H1 (cell line): ENCODE measurements at regions not wholly inside any gene's neighbourhood (a gene's known extent, or its start where the extent isn't known, plus 50 kb on each side); places are given as distances from the start of the nearest gene placed in this dataset.

Source experiments
- CTCF ChIA-PET: fragments of 300-600 bp; sonication (Branson Sonifier 250); formaldehyde crosslinking; loops from one replicate; lab custom pipeline; 2021; ENCODE audit not compliant: partially characterized antibody; lab: Charles Lee
- POLR2A ChIA-PET: fragments of 300-600 bp; sonication (Branson Sonifier 250); formaldehyde crosslinking; loops from one replicate; lab custom pipeline; 2021; ENCODE audit warnings: inconsistent platforms; ENCODE audit not compliant: partially characterized antibody; lab: Charles Lee
- DNase-seq, 2 experiments: peaks; one replicate each; pipeline versions ENCODE4 v3.0.0 to v3.0.0-alpha.2; 2010 to 2022; ENCODE audit warnings: low spot score in 2 of 2, low read depth in 1 of 2, mixed read lengths in 1 of 2
- FAIRE-seq: peaks from 2 replicates; lab custom pipeline; 2011; peaks lifted over from hg19 to GRCh38; lab: Jason Lieb, UNC
- H2AFZ ChIP-seq: 2 replicates; pipeline ENCODE4 v1.8.1; 2012; ENCODE audit warnings: low read length, inconsistent platforms
- H2AK5ac ChIP-seq: 2 replicates; pipeline ENCODE4 v1.6.1; 2013; ENCODE audit warnings: low read depth, low read length
- H2BK120ac ChIP-seq: replicated peaks from 2 replicates; pipeline ENCODE3; 2013; ENCODE audit warnings: low read depth, low read length, inconsistent platforms
- H2BK12ac ChIP-seq: 2 replicates; pipeline ENCODE4 v1.6.1; 2013; ENCODE audit warnings: low read depth, low read length
- H2BK15ac ChIP-seq: 2 replicates; pipeline ENCODE4 v1.6.1; 2013; ENCODE audit warnings: low read length
- H2BK20ac ChIP-seq: 2 replicates; pipeline ENCODE4 v1.6.1; 2013; ENCODE audit warnings: low read length
- H2BK5ac ChIP-seq: 2 replicates; pipeline ENCODE4 v1.6.1; 2013; ENCODE audit warnings: low read depth, low read length
- H3K14ac ChIP-seq: 2 replicates; pipeline ENCODE4 v1.6.1; 2013; ENCODE audit warnings: inconsistent platforms; ENCODE audit not compliant: insufficient read length
- H3K18ac ChIP-seq: 2 replicates; pipeline ENCODE4 v1.6.1; 2013; ENCODE audit warnings: low read length; ENCODE audit errors: extremely low read depth
- H3K23ac ChIP-seq: 2 replicates; pipeline ENCODE4 v1.6.1; 2013; ENCODE audit warnings: inconsistent platforms; ENCODE audit not compliant: insufficient read length
- H3K23me2 ChIP-seq: 2 replicates; pipeline ENCODE4 v1.6.1; 2013; ENCODE audit warnings: low read depth, low read length
- H3K27ac ChIP-seq: 2 replicates; pipeline ENCODE4 v1.6.1; 2011; ENCODE audit warnings: low read depth, low read length, inconsistent platforms
- H3K27me3 ChIP-seq, 4 experiments: replicated peaks in 1 of 4; 1 replicate in 1 of 4; 2 replicates in 3 of 4; pipeline versions ENCODE4 v1.6.1 to v1.8.1; 2011 to 2013; ENCODE audit warnings: low read length in 3 of 4, mild to moderate bottlenecking in 3 of 4, inconsistent platforms in 2 of 4, mixed read lengths in 2 of 4, moderate library complexity in 1 of 4; ENCODE audit not compliant: control insufficient read depth in 3 of 4, insufficient read depth in 3 of 4; ENCODE audit errors: extremely low read depth in 1 of 4
- H3K36me3 ChIP-seq, 4 experiments: 2 replicates each; pipeline versions ENCODE4 v1.6.1 to v1.8.1; 2011 to 2013; ENCODE audit warnings: mild to moderate bottlenecking in 4 of 4, low read length in 3 of 4, moderate library complexity in 2 of 4, control low read depth in 1 of 4, inconsistent platforms in 1 of 4; ENCODE audit not compliant: insufficient read depth in 4 of 4, control insufficient read depth in 2 of 4
- H3K4ac ChIP-seq: replicated peaks from 2 replicates; pipeline ENCODE3; 2013; ENCODE audit warnings: low read length, low read depth, mixed read lengths, inconsistent platforms; ENCODE audit not compliant: insufficient read length
- H3K4me1 ChIP-seq, 4 experiments: replicated peaks in 1 of 4; 1 replicate in 1 of 4; 2 replicates in 3 of 4; pipeline versions ENCODE4 v1.6.1 to v1.8.1; 2011 to 2013; ENCODE audit warnings: low read length in 3 of 4, inconsistent platforms in 2 of 4, mixed read lengths in 1 of 4; ENCODE audit not compliant: insufficient read depth in 4 of 4, control insufficient read depth in 3 of 4
- H3K4me2 ChIP-seq, 2 experiments: 2 replicates each; pipeline versions ENCODE4 v1.6.1 to v1.8.1; 2011 to 2013; ENCODE audit warnings: low read depth in 2 of 2, low read length in 2 of 2, control low read depth in 1 of 2, inconsistent platforms in 1 of 2, mild to moderate bottlenecking in 1 of 2; ENCODE audit not compliant: insufficient read depth in 1 of 2
- H3K4me3 ChIP-seq, 4 experiments: fragments of 200-600, 300-600 bp in 1 of 4; sonication (generic), shearing (Covaris generic), sonication (Bioruptor Twin) in 1 of 4; 2 replicates each; pipeline versions ENCODE4 v1.5.1 to v1.8.1; 2011 to 2016; ENCODE audit warnings: low read length in 4 of 4, low read depth in 3 of 4, control low read depth in 2 of 4, inconsistent platforms in 2 of 4, mild to moderate bottlenecking in 2 of 4, mixed read lengths in 1 of 4, moderate library complexity in 1 of 4; ENCODE audit not compliant: insufficient read depth in 2 of 4; ENCODE audit errors: extremely low read depth in 1 of 4
- H3K56ac ChIP-seq: replicated peaks from 2 replicates; pipeline ENCODE3; 2013; ENCODE audit warnings: low read depth, mild to moderate bottlenecking, mixed read lengths, low read length, inconsistent platforms; ENCODE audit not compliant: insufficient read length
- H3K79me1 ChIP-seq: 2 replicates; pipeline ENCODE4 v1.6.1; 2013; ENCODE audit warnings: low read depth, low read length, control low read depth
- H3K79me2 ChIP-seq, 2 experiments: 2 replicates each; pipeline versions ENCODE4 v1.6.1 to v1.8.1; 2012 to 2013; ENCODE audit warnings: low read length in 2 of 2, mild to moderate bottlenecking in 2 of 2, inconsistent platforms in 1 of 2; ENCODE audit not compliant: insufficient read depth in 2 of 2, control insufficient read depth in 1 of 2
- H3K9ac ChIP-seq, 4 experiments: replicated peaks in 1 of 4; 1 replicate in 1 of 4; 2 replicates in 3 of 4; pipeline versions ENCODE4 v1.6.1 to v1.8.1; 2011 to 2013; ENCODE audit warnings: low read depth in 3 of 4, low read length in 3 of 4, control low read depth in 2 of 4, mild to moderate bottlenecking in 2 of 4, moderate library complexity in 2 of 4, inconsistent platforms in 1 of 4; ENCODE audit errors: extremely low read depth in 1 of 4
- H3K9me3 ChIP-seq, 2 experiments: 2 replicates each; pipeline versions ENCODE4 v1.6.1 to v1.8.1; 2012 to 2013; ENCODE audit warnings: mild to moderate bottlenecking in 2 of 2, moderate library complexity in 2 of 2, control low read depth in 1 of 2, inconsistent platforms in 1 of 2, low read depth in 1 of 2, low read length in 1 of 2, mixed read lengths in 1 of 2; ENCODE audit not compliant: insufficient read depth in 2 of 2
- H4K20me1 ChIP-seq, 2 experiments: replicated peaks in 1 of 2; 2 replicates each; pipeline versions ENCODE3 to v1.8.1; 2011 to 2013; ENCODE audit warnings: inconsistent platforms in 2 of 2, low read length in 2 of 2, mild to moderate bottlenecking in 1 of 2; ENCODE audit not compliant: insufficient read depth in 2 of 2, control insufficient read depth in 1 of 2
- H4K5ac ChIP-seq: 2 replicates; pipeline ENCODE4 v1.6.1; 2013; ENCODE audit warnings: low read length, low read depth, mixed read lengths, inconsistent platforms; ENCODE audit not compliant: insufficient read length
- H4K8ac ChIP-seq: 2 replicates; pipeline ENCODE4 v1.8.0; 2013; ENCODE audit warnings: mild to moderate bottlenecking, moderate library complexity, low read length, inconsistent platforms; ENCODE audit not compliant: insufficient read depth; ENCODE audit errors: extremely low read depth
- H4K91ac ChIP-seq: replicated peaks from 2 replicates; pipeline ENCODE3; 2013; ENCODE audit warnings: low read length, mixed read lengths, inconsistent platforms; ENCODE audit not compliant: insufficient read length
- CHD1 ChIP-seq: IDR thresholded peaks from 2 replicates; pipeline ENCODE4 v1.6.1; 2012; ENCODE audit warnings: low read depth, low read length, improper control_type of control experiment
- CHD2 ChIP-seq: IDR thresholded peaks from 2 replicates; pipeline ENCODE4 v1.6.1; 2012; ENCODE audit warnings: low read length, improper control_type of control experiment
- CTBP2 ChIP-seq: IDR thresholded peaks from 2 replicates; pipeline ENCODE4 v1.7.0; 2011; ENCODE audit warnings: borderline replicate concordance, mild to moderate bottlenecking, moderate library complexity, mixed read lengths, low read length; ENCODE audit not compliant: insufficient read depth, insufficient read length
- HDAC6 ChIP-seq: IDR thresholded peaks from one replicate; pipeline ENCODE4 v1.7.1; 2012; ENCODE audit warnings: low read depth, mild to moderate bottlenecking, inconsistent platforms, low read length, moderate library complexity
- KDM4A ChIP-seq: IDR thresholded peaks from one replicate; pipeline ENCODE4 v1.7.1; 2012; ENCODE audit warnings: low read depth, mild to moderate bottlenecking, moderate library complexity, low read length, inconsistent platforms; ENCODE audit not compliant: severe bottlenecking
- KDM5A ChIP-seq: fragments of 200-600 bp; IDR thresholded peaks from 2 replicates; pipeline ENCODE4 v1.7.1; 2012; ENCODE audit warnings: mild to moderate bottlenecking, low read length, inconsistent platforms, mixed read lengths
- POLR2AphosphoS5 ChIP-seq: IDR thresholded peaks from 2 replicates; pipeline ENCODE4 v1.6.1; 2011; ENCODE audit warnings: low read depth, low read length
- RXRA ChIP-seq: IDR thresholded peaks from 2 replicates; pipeline ENCODE4 v1.6.1; 2011; ENCODE audit warnings: low read depth, mild to moderate bottlenecking, low read length, moderate library complexity; ENCODE audit not compliant: insufficient read depth
- TCF12 ChIP-seq: IDR thresholded peaks from 2 replicates; pipeline ENCODE4 v1.6.1; 2011; ENCODE audit warnings: low read depth, mild to moderate bottlenecking, low read length
- TF ChIP-seq, protein P1 (sequence below): IDR thresholded peaks from 2 replicates; pipeline ENCODE4 v1.6.1; 2012; ENCODE audit warnings: inconsistent platforms
- TF ChIP-seq, protein P2 (sequence below): IDR thresholded peaks from 2 replicates; pipeline ENCODE4 v1.6.1; 2011; ENCODE audit warnings: low read length, improper control_type of control experiment
- TF ChIP-seq, protein P3 (sequence below), 3 experiments: IDR thresholded peaks; 1 replicate in 2 of 3; 2 replicates in 1 of 3; pipeline versions ENCODE4 v1.5.1 to v1.6.1; 2011; ENCODE audit warnings: low read length in 3 of 3, mild to moderate bottlenecking in 3 of 3, inconsistent platforms in 2 of 3, low read depth in 1 of 3, moderate library complexity in 1 of 3; ENCODE audit not compliant: insufficient read depth in 1 of 3; ENCODE audit errors: control extremely low read depth in 1 of 3

DNA sequence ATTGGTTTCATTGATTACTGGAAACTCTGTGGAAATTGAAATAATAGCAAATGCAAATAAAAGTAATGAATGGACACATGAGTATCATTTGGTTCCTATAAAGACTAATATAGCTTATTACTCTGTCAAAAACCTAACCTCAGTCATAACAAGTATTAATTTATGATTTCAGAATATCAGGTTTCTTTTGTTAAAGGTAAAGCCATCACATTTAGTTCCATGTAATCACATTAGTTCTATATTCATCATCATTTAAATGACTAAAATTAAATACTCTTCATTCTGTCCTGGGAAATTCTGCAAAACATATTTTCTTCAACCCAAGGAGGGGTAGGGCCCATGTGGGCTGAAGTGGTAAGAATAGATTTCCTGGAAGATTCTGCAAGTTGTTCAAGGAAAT is 68.2 kb upstream of the ANO3 start:
- Histone ChIP-seq H3K18ac (no peak overlapping the region), H4K8ac (no peak overlapping the region), H3K27me3 (no peaks in the 10 kb centered on the region), H3K79me1 (no peaks in the 10 kb centered on the region), H3K23me2 (no peaks in the 10 kb centered on the region), H3K23ac (no peak overlapping the region), H3K4me2 (no peak overlapping the region), H3K4ac (no peak overlapping the region), H3K9me3 (no peaks in the 10 kb centered on the region), H3K79me2 (no peaks in the 10 kb centered on the region), H3K36me3 (no peaks in the 10 kb centered on the region), H2BK5ac (no peak overlapping the region), H3K9ac (no peak overlapping the region), H2AFZ (no peak overlapping the region), H2AK5ac (no peak overlapping the region), H3K14ac (no peak overlapping the region), H2BK15ac (no peak overlapping the region), H2BK120ac (no peak overlapping the region), H2BK20ac (no peak overlapping the region), H4K20me1 (no peaks in the 10 kb centered on the region), H3K56ac (no peak overlapping the region), H2BK12ac (no peak overlapping the region), H4K91ac (no peak overlapping the region), H3K4me3 (no peak overlapping the region), H3K27ac (no peak overlapping the region), H4K5ac (no peak overlapping the region), H3K4me1 (no peaks in the 10 kb centered on the region)
- ChIA-PET POLR2A (no interaction called here), CTCF (interaction anchor here (1.2 to 1.8 kb wide), 5 partner anchors 11 to 282 kb away, joined by 3 to 5 read pairs (median 4); no protein-coding TSS in a partner anchor)
- DNase-seq (no peak), FAIRE-seq (no peak)
- TF ChIP-seq POLR2AphosphoS5 (no peak), TCF12 (no peak), CHD1 (no peak), RXRA (no peak), KDM5A (no peak), CHD2 (no peak), HDAC6 (no peak), CTBP2 (no peak), KDM4A (no peak)
- TF ChIP-seq, protein P1, sequence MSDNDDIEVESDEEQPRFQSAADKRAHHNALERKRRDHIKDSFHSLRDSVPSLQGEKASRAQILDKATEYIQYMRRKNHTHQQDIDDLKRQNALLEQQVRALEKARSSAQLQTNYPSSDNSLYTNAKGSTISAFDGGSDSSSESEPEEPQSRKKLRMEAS: no peak
- TF ChIP-seq, protein P2, sequence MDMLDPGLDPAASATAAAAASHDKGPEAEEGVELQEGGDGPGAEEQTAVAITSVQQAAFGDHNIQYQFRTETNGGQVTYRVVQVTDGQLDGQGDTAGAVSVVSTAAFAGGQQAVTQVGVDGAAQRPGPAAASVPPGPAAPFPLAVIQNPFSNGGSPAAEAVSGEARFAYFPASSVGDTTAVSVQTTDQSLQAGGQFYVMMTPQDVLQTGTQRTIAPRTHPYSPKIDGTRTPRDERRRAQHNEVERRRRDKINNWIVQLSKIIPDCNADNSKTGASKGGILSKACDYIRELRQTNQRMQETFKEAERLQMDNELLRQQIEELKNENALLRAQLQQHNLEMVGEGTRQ: no peak
- TF ChIP-seq, protein P3, sequence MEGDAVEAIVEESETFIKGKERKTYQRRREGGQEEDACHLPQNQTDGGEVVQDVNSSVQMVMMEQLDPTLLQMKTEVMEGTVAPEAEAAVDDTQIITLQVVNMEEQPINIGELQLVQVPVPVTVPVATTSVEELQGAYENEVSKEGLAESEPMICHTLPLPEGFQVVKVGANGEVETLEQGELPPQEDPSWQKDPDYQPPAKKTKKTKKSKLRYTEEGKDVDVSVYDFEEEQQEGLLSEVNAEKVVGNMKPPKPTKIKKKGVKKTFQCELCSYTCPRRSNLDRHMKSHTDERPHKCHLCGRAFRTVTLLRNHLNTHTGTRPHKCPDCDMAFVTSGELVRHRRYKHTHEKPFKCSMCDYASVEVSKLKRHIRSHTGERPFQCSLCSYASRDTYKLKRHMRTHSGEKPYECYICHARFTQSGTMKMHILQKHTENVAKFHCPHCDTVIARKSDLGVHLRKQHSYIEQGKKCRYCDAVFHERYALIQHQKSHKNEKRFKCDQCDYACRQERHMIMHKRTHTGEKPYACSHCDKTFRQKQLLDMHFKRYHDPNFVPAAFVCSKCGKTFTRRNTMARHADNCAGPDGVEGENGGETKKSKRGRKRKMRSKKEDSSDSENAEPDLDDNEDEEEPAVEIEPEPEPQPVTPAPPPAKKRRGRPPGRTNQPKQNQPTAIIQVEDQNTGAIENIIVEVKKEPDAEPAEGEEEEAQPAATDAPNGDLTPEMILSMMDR (IDR thresholded peaks at IDR 0.05; ENCODE audit: control extremely low read depth in 1 of 3, insufficient read depth in 1 of 3, low read depth in 1 of 3, low read length in 3 of 3): no peak
